ENCODE measurements at regions not wholly inside any gene's neighbourhood (a gene's known extent, or its start where the extent isn't known, plus 50 kb on each side); places are given as distances from the start of the nearest gene placed in this dataset.

DNA sequence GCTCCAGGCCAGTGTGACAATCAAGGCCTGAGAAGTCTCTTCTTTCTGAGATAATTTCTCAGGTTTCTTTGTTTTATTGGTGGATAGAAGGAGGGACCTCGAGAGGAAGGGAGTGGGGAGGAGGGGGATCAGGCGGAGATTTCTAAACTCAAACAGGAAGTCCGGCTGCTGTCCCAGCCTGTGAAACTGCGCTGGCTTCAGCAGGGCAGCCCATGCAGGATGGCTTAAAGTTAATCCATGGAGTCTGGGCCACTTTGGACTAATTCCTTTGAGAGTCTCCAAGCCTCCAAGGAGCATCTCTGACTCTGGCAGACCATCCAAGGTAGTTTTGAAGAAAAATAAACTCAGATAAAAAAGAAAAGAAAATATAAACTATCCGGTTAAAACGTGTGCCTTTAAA, 378.5 kb downstream of the MLLT3 start:
- no peaks in the 10 kb centered on the region for H3K36me3 ChIP-seq
- H3K9me3 ChIP-seq: no peaks in the 10 kb centered on the region
- H3K4me1 ChIP-seq: no peaks in the 10 kb centered on the region
- DNase-seq (ENCODE audit: extremely low spot score in 2 of 2): no peak
- intact Hi-C loops (cut with DNase I): loop anchor here (5.0 kb wide), 2 partner anchors 157 to 1827 kb away; no protein-coding TSS in a partner anchor
- H3K27me3 ChIP-seq: no peaks in the 10 kb centered on the region
- TF ChIP-seq POLR2A (IDR thresholded peaks at IDR 0.05) (no peak), POLR2AphosphoS5 (IDR thresholded peaks at IDR 0.05; ENCODE audit: insufficient read depth in 1 of 2, low read depth in 1 of 2) (no peak)
- TF ChIP-seq, protein P1, sequence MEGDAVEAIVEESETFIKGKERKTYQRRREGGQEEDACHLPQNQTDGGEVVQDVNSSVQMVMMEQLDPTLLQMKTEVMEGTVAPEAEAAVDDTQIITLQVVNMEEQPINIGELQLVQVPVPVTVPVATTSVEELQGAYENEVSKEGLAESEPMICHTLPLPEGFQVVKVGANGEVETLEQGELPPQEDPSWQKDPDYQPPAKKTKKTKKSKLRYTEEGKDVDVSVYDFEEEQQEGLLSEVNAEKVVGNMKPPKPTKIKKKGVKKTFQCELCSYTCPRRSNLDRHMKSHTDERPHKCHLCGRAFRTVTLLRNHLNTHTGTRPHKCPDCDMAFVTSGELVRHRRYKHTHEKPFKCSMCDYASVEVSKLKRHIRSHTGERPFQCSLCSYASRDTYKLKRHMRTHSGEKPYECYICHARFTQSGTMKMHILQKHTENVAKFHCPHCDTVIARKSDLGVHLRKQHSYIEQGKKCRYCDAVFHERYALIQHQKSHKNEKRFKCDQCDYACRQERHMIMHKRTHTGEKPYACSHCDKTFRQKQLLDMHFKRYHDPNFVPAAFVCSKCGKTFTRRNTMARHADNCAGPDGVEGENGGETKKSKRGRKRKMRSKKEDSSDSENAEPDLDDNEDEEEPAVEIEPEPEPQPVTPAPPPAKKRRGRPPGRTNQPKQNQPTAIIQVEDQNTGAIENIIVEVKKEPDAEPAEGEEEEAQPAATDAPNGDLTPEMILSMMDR (IDR thresholded peaks at IDR 0.05): no peak
- H3K27ac ChIP-seq: no peak overlapping the region
- no peak overlapping the region for H3K4me3 ChIP-seq

DNA sequence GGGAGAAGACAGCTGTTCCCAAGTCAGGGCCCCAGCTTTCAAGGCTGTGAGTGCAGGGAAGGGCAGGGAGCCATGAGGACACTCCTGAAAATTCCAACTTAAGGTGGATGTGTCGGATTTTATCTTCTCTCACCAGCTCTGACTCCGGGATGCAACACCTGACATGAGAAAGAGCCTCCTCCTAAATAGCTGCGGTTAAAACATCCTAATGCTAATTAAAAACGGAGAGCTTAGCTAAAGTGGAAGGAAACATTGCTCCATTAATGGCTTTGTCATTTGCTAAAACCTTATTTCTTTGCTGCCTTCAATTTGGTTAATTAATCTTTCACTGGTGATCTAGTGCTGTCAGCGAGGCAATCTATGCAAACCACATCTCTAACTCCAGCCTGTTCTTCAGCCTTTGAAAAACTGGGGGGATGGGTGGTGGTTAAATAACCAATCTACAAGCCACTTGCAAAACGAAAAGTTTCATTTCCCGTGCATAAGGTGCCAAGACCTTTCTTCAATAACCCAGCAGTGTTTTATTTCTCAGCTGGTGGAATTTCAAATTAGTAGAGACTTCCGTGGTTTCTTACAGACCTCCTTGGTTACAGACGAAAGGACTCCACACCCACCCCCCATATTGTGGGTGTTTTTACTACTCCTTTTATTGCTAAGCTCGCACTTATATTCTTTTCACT, 379.6 kb downstream of the MLLT3 start:
- TF ChIP-seq, protein P1 (IDR thresholded peaks at IDR 0.05): no peak
- TF ChIP-seq POLR2AphosphoS5 (IDR thresholded peaks at IDR 0.05; ENCODE audit: insufficient read depth in 1 of 2, low read depth in 1 of 2): no peak
- TF ChIP-seq POLR2A (IDR thresholded peaks at IDR 0.05): no peak
- DNase-seq (ENCODE audit: extremely low spot score in 2 of 2): no peak
- intact Hi-C loops (cut with DNase I): loop anchor here (5.0 kb wide), 2 partner anchors 155 to 1825 kb away; no protein-coding TSS in a partner anchor
- Histone ChIP-seq H3K27ac (no peak overlapping the region), H3K9me3 (no peaks in the 10 kb centered on the region), H3K4me3 (no peak overlapping the region), H3K27me3 (no peaks in the 10 kb centered on the region), H3K4me1 (no peaks in the 10 kb centered on the region), H3K36me3 (no peaks in the 10 kb centered on the region)

DNA sequence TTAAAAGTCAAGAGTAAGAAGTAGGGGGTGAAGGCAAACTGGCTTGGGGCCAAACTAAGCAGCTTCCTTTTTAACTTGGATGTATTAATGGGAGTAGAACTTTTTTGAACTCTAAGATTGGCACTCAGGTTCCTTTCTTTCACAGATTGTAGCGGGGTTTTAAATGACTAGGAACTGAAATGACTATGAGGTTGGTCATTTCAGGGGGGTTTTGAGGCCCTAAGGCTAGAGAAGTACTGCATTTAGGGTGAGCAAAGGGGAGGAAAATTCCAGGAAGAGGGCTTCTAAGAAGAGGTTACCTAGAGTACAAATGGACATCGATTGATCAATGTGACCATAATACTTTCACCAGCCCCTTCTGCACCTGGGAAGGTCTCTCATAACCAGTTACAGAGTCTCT, 381.8 kb downstream of the MLLT3 start:
- Histone ChIP-seq H3K4me1 (no peaks in the 10 kb centered on the region), H3K9me3 (no peaks in the 10 kb centered on the region), H3K36me3 (no peaks in the 10 kb centered on the region), H3K27ac (no peak overlapping the region), H3K4me3 (no peak overlapping the region), H3K27me3 (no peaks in the 10 kb centered on the region)
- TF ChIP-seq POLR2A (IDR thresholded peaks at IDR 0.05) (no peak), POLR2AphosphoS5 (IDR thresholded peaks at IDR 0.05; ENCODE audit: insufficient read depth in 1 of 2, low read depth in 1 of 2) (no peak)
- TF ChIP-seq, protein P1 (IDR thresholded peaks at IDR 0.05): no peak
- intact Hi-C loops (cut with DNase I): loop anchor here (5.0 kb wide), 2 partner anchors 153 to 1823 kb away; no protein-coding TSS in a partner anchor
- no peak for DNase-seq (ENCODE audit: extremely low spot score in 2 of 2)

DNA sequence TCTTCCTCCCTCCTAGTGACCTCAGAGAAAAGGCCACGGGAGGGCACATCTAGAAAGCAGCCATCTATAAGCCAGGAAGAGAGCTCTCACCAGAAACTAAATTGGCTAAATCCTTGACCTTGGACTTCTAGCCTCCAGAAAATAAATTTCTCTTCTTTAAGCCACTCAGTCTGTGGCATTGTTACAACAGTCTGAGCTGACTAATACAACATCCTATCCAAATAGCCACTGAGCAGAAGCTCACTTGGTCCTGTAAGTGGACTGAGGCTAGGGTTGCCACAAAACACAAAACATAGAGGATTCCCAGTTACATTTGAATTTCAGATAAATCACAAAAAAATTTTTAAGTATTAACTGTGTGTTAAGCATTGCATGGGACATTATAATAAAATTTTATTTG, 383.4 kb downstream of the MLLT3 start:
- Histone ChIP-seq H3K4me1 (no peaks in the 10 kb centered on the region), H3K9me3 (no peaks in the 10 kb centered on the region), H3K27ac (no peak overlapping the region), H3K4me3 (no peak overlapping the region), H3K36me3 (no peaks in the 10 kb centered on the region), H3K27me3 (no peaks in the 10 kb centered on the region)
- no peak for TF ChIP-seq POLR2A (IDR thresholded peaks at IDR 0.05)
- TF ChIP-seq, protein P1 (IDR thresholded peaks at IDR 0.05): no peak
- TF ChIP-seq POLR2AphosphoS5 (IDR thresholded peaks at IDR 0.05; ENCODE audit: insufficient read depth in 1 of 2, low read depth in 1 of 2): no peak
- intact Hi-C loops (cut with DNase I): no loop called here
- DNase-seq (ENCODE audit: extremely low spot score in 2 of 2): no peak

DNA sequence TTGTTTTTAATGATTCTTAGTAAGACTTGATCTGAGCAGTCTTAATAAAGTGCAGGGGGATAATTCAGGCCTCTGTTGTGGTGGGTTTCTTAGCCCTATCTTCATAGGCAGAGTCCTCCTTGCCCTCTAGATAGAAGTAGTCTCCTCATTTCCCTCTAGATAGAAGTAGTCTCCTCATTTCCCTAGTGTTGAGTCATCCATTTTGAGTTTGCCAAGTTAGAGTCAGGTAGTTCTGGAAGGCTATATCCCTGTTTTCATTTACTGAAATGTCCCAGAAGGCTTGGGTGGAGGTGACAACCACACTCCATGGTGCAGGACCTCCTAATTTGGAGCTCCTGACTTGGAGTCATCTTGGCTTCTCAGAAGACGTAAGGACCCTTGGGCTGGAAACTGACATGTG, 384.6 kb downstream of the MLLT3 start:
- TF ChIP-seq, protein P1 (IDR thresholded peaks at IDR 0.05): no peak
- TF ChIP-seq POLR2AphosphoS5 (IDR thresholded peaks at IDR 0.05; ENCODE audit: insufficient read depth in 1 of 2, low read depth in 1 of 2) (no peak), POLR2A (IDR thresholded peaks at IDR 0.05) (no peak)
- DNase-seq (ENCODE audit: extremely low spot score in 2 of 2): no peak
- intact Hi-C loops (cut with DNase I): no loop called here
- Histone ChIP-seq H3K27me3 (no peaks in the 10 kb centered on the region), H3K4me1 (no peaks in the 10 kb centered on the region), H3K9me3 (no peaks in the 10 kb centered on the region), H3K36me3 (no peaks in the 10 kb centered on the region), H3K4me3 (no peak overlapping the region), H3K27ac (no peak overlapping the region)
